ENCODE measurements at regions not wholly inside any gene's neighbourhood (a gene's known extent, or its start where the extent isn't known, plus 50 kb on each side); places are given as distances from the start of the nearest gene placed in this dataset.
"Not testable (repeated sequence)": the region's sequence is repeated elsewhere in the genome, so short reads cannot be mapped to it uniquely, and the experiment has no call there.

GRCh38 chr14:36420149-36420687 is 99.8 kb upstream of the MBIP start:
- CTCF ChIA-PET: no interaction called here
- POLR2A ChIA-PET (ENCODE audit: low non-redundant PET): no interaction called here
- Histone ChIP-seq H3K4me3 (ENCODE audit: low read depth, low read length, poor library complexity, severe bottlenecking) (no peak overlapping the region), H3K9me3 (ENCODE audit: low read depth, low read length, poor library complexity, severe bottlenecking) (no peaks in the 10 kb centered on the region), H3K36me3 (ENCODE audit: insufficient read depth, low read length, poor library complexity, severe bottlenecking) (no peaks in the 10 kb centered on the region), H3K27me3 (replicated peaks; ENCODE audit: insufficient read depth, low read depth, low read length, poor library complexity) (no peaks in the 10 kb centered on the region), H3K4me1 (ENCODE audit: insufficient read depth, low read length, poor library complexity, severe bottlenecking) (no peaks in the 10 kb centered on the region), H3K27ac (ENCODE audit: low read depth, low read length, poor library complexity, severe bottlenecking) (no peak overlapping the region)
- BruUV-seq (replicated peaks): no TSS peak
- DNase-seq (ENCODE audit: low spot score): no peak
- intact Hi-C loops (cut with micrococcal nuclease; ENCODE audit: unreplicated experiment): no loop called here
- no peak for TF ChIP-seq EZH2 (IDR thresholded peaks at IDR 0.05; ENCODE audit: borderline replicate concordance, low read depth, low read length, poor library complexity, severe bottlenecking)
- TF ChIP-seq CTCF (conservative IDR thresholded peaks at IDR 0.05; ENCODE audit: low read depth, low read length): no peak

- Histone ChIP-seq H3K27me3 (replicated peaks; ENCODE audit: insufficient read depth, low read depth, low read length, poor library complexity) (no peaks in the 10 kb centered on the region), H3K4me3 (ENCODE audit: low read depth, low read length, poor library complexity, severe bottlenecking) (no peak overlapping the region)
- BruUV-seq (replicated peaks): no TSS peak
Observed at GRCh38 chr14:36418937-36419336, 98.5 kb upstream of the MBIP start.

GRCh38 chr14:36411951-36412350 is 91.5 kb upstream of the MBIP start:
- H3K27ac ChIP-seq (ENCODE audit: low read depth, low read length, poor library complexity, severe bottlenecking); H3K9me3 ChIP-seq (ENCODE audit: low read depth, low read length, poor library complexity, severe bottlenecking); CTCF ChIA-PET; H3K27me3 ChIP-seq (replicated peaks; ENCODE audit: insufficient read depth, low read depth, low read length, poor library complexity); BruUV-seq (replicated peaks); H3K4me3 ChIP-seq (ENCODE audit: low read depth, low read length, poor library complexity, severe bottlenecking); intact Hi-C loops (cut with micrococcal nuclease; ENCODE audit: unreplicated experiment); H3K4me1 ChIP-seq (ENCODE audit: insufficient read depth, low read length, poor library complexity, severe bottlenecking); DNase-seq (ENCODE audit: low spot score); POLR2A ChIA-PET (ENCODE audit: low non-redundant PET); H3K36me3 ChIP-seq (ENCODE audit: insufficient read depth, low read length, poor library complexity, severe bottlenecking): not testable (repeated sequence)

More at GRCh38 chr14:36418937-36419336, 98.5 kb upstream of the MBIP start:
- Histone ChIP-seq H3K9me3 (ENCODE audit: low read depth, low read length, poor library complexity, severe bottlenecking) (no peaks in the 10 kb centered on the region), H3K36me3 (ENCODE audit: insufficient read depth, low read length, poor library complexity, severe bottlenecking) (no peaks in the 10 kb centered on the region), H3K27ac (ENCODE audit: low read depth, low read length, poor library complexity, severe bottlenecking) (no peak overlapping the region), H3K4me1 (ENCODE audit: insufficient read depth, low read length, poor library complexity, severe bottlenecking) (no peaks in the 10 kb centered on the region)
- ChIA-PET CTCF (interaction anchor here (0.6 kb wide), 1 partner anchor 540 kb away, joined by 3 read pairs; no protein-coding TSS in a partner anchor), POLR2A (ENCODE audit: low non-redundant PET) (no interaction called here)
- intact Hi-C loops (cut with micrococcal nuclease; ENCODE audit: unreplicated experiment): no loop called here
- no peak for DNase-seq (ENCODE audit: low spot score)
- TF ChIP-seq CTCF (conservative IDR thresholded peaks at IDR 0.05; ENCODE audit: low read depth, low read length): no peak
- TF ChIP-seq EZH2 (IDR thresholded peaks at IDR 0.05; ENCODE audit: borderline replicate concordance, low read depth, low read length, poor library complexity, severe bottlenecking): no peak

GRCh38 chr14:36408388-36408787 is 88.0 kb upstream of the MBIP start:
- DNase-seq (ENCODE audit: low spot score): no peak
- H3K36me3 ChIP-seq (ENCODE audit: insufficient read depth, low read length, poor library complexity, severe bottlenecking): no peaks in the 10 kb centered on the region
- no peak overlapping the region for H3K27ac ChIP-seq (ENCODE audit: low read depth, low read length, poor library complexity, severe bottlenecking)
- no TSS peak for BruUV-seq (replicated peaks)
- ChIA-PET CTCF (no interaction called here), POLR2A (ENCODE audit: low non-redundant PET) (no interaction called here)
- H3K4me1 ChIP-seq (ENCODE audit: insufficient read depth, low read length, poor library complexity, severe bottlenecking): no peaks in the 10 kb centered on the region
- intact Hi-C loops (cut with micrococcal nuclease; ENCODE audit: unreplicated experiment): no loop called here
- no peak for TF ChIP-seq CTCF (conservative IDR thresholded peaks at IDR 0.05; ENCODE audit: low read depth, low read length)
- no peaks in the 10 kb centered on the region for H3K9me3 ChIP-seq (ENCODE audit: low read depth, low read length, poor library complexity, severe bottlenecking)
- H3K27me3 ChIP-seq (replicated peaks; ENCODE audit: insufficient read depth, low read depth, low read length, poor library complexity): peaks cover 14% of the 10 kb centered on the region
- H3K4me3 ChIP-seq (ENCODE audit: low read depth, low read length, poor library complexity, severe bottlenecking): no peak overlapping the region
